Fibroblast of skin of back (primary cell): ENCODE measurements at regions not wholly inside any gene's neighbourhood (a gene's known extent, or its start where the extent isn't known, plus 50 kb on each side); places are given as distances from the start of the nearest gene placed in this dataset.

ENCODE experiments used
- DNase-seq: peaks from one replicate; pipeline ENCODE4 v3.0.0-alpha.2; 2013

- no peak for DNase-seq
Measured at GRCh38 chr14:73800970-73801515, 50.6 kb upstream of the PTGR2 start.

- DNase-seq = no peak
Measured at GRCh38 chr14:73797543-73798265, 53.9 kb upstream of the PTGR2 start.

- DNase-seq = peak; percentile 33
Measured at GRCh38 chr14:73796893-73797542, 54.6 kb upstream of the PTGR2 start.

- no peak for DNase-seq
Measured at GRCh38 chr14:73796415-73796814, 55.2 kb upstream of the PTGR2 start.

- DNase-seq = peak; percentile 84
Measured at GRCh38 chr14:73795974-73796373, 55.7 kb upstream of the PTGR2 start.

- DNase-seq = no peak
Measured at GRCh38 chr14:73795466-73795865, 56.2 kb upstream of the PTGR2 start.

GRCh38 chr14:73794146-73794545 lies 57.5 kb upstream of the PTGR2 start:
- no peak for DNase-seq

GRCh38 chr14:73792481-73792880 lies 59.1 kb upstream of the PTGR2 start:
- DNase-seq = no peak

GRCh38 chr14:73789989-73790581 lies 61.5 kb upstream of the PTGR2 start:
- peak; percentile 95 for DNase-seq

GRCh38 chr14:73788701-73789551 lies 62.7 kb upstream of the PTGR2 start:
- no peak for DNase-seq

- DNase-seq = no peak
Measured at GRCh38 chr14:73788317-73788598, 63.4 kb upstream of the PTGR2 start.

- DNase-seq = no peak
Measured at GRCh38 chr14:73787486-73788316, 63.9 kb upstream of the PTGR2 start.

GRCh38 chr14:73786636-73787485 lies 64.8 kb upstream of the PTGR2 start:
- DNase-seq = peak; percentile 57

GRCh38 chr14:73785834-73786635 lies 65.6 kb upstream of the PTGR2 start:
- DNase-seq = peak; percentile 80

- peak; percentile 90 for DNase-seq
Measured at GRCh38 chr14:73785336-73785833, 66.2 kb upstream of the PTGR2 start.

- DNase-seq = no peak
Measured at GRCh38 chr14:73784988-73785313, 66.7 kb upstream of the PTGR2 start.

GRCh38 chr14:73784181-73784987 lies 67.2 kb upstream of the PTGR2 start:
- DNase-seq = no peak

GRCh38 chr14:73783107-73783727 lies 68.4 kb upstream of the PTGR2 start:
- peak; percentile 26 for DNase-seq

GRCh38 chr14:73782623-73783022 lies 68.4 kb upstream of the PNMA1 start:
- no peak for DNase-seq
